ENCODE measurements at regions not wholly inside any gene's neighbourhood (a gene's known extent, or its start where the extent isn't known, plus 50 kb on each side); places are given as distances from the start of the nearest gene placed in this dataset.

- no peak for DNase-seq
These were observed 296.6 kb downstream of the MAF start for GRCh38 chr16:79303959-79304387.

GRCh38 chr16:79303206-79303605 is 297.3 kb downstream of the MAF start:
- Mint-ChIP-seq H3K27me3 (ENCODE audit: insufficient read depth, unreplicated experiment) (peaks cover 3% of the 10 kb centered on the region), H3K9me3 (ENCODE audit: unreplicated experiment) (no peaks in the 10 kb centered on the region), H3K27ac (ENCODE audit: unreplicated experiment) (no peak overlapping the region), H3K4me1 (ENCODE audit: low read depth, unreplicated experiment) (peaks cover 11% of the 10 kb centered on the region), H3K4me3 (ENCODE audit: unreplicated experiment) (no peak overlapping the region), H3K36me3 (ENCODE audit: insufficient read depth, unreplicated experiment) (peaks cover 4% of the 10 kb centered on the region)
- ChIA-PET CTCF (no interaction called here), POLR2A (no interaction called here)
- TF ChIP-seq CTCF (IDR thresholded peaks at IDR 0.05; ENCODE audit: insufficient read depth in 1 of 2, low read depth in 1 of 2, low read length in 1 of 2, severe bottlenecking in 1 of 2, unreplicated experiment in 1 of 2) = no peak
- intact Hi-C loops (cut with micrococcal nuclease; ENCODE audit: unreplicated experiment) = no loop called here
- Histone ChIP-seq H3K9me3 (no peaks in the 10 kb centered on the region), H3K4me3 (ENCODE audit: low read depth, low read length) (no peak overlapping the region), H3K4me1 (no peaks in the 10 kb centered on the region), H3K36me3 (ENCODE audit: control insufficient read depth, insufficient read depth, low read length) (no peaks in the 10 kb centered on the region), H3K27me3 (replicated peaks; ENCODE audit: control insufficient read depth, insufficient read depth, low read length) (no peaks in the 10 kb centered on the region; the same call in 1 of the 2 replicates)
- DNase-seq = no peak
- BruUV-seq (replicated peaks) = no TSS peak

More at GRCh38 chr16:79303959-79304387, 296.6 kb downstream of the MAF start:
- H3K36me3 ChIP-seq (ENCODE audit: control insufficient read depth, insufficient read depth, low read length) = no peaks in the 10 kb centered on the region
- Mint-ChIP-seq H3K27ac (ENCODE audit: unreplicated experiment) (no peak overlapping the region), H3K27me3 (ENCODE audit: insufficient read depth, unreplicated experiment) (peaks cover 6% of the 10 kb centered on the region), H3K9me3 (ENCODE audit: unreplicated experiment) (no peaks in the 10 kb centered on the region), H3K4me1 (ENCODE audit: low read depth, unreplicated experiment) (peaks cover 4% of the 10 kb centered on the region), H3K36me3 (ENCODE audit: insufficient read depth, unreplicated experiment) (no peaks in the 10 kb centered on the region), H3K4me3 (ENCODE audit: unreplicated experiment) (no peak overlapping the region)
- no peak for TF ChIP-seq CTCF (IDR thresholded peaks at IDR 0.05; ENCODE audit: insufficient read depth in 1 of 2, low read depth in 1 of 2, low read length in 1 of 2, severe bottlenecking in 1 of 2, unreplicated experiment in 1 of 2)
- H3K4me1 ChIP-seq = no peaks in the 10 kb centered on the region
- ChIA-PET CTCF (no interaction called here), POLR2A (no interaction called here)
- H3K9me3 ChIP-seq = no peaks in the 10 kb centered on the region
- intact Hi-C loops (cut with micrococcal nuclease; ENCODE audit: unreplicated experiment) = no loop called here
- H3K27me3 ChIP-seq (replicated peaks; ENCODE audit: control insufficient read depth, insufficient read depth, low read length) = no peaks in the 10 kb centered on the region; the same call in 1 of the 2 replicates
- no TSS peak for BruUV-seq (replicated peaks)
- no peak overlapping the region for H3K4me3 ChIP-seq (ENCODE audit: low read depth, low read length)

GRCh38 chr16:79302731-79303130 is 297.8 kb downstream of the MAF start:
- CTCF ChIA-PET = no interaction called here

More at GRCh38 chr16:79302731-79303130, 297.8 kb downstream of the MAF start:
- POLR2A ChIA-PET = no interaction called here
- no peaks in the 10 kb centered on the region for H3K4me1 ChIP-seq
- intact Hi-C loops (cut with micrococcal nuclease; ENCODE audit: unreplicated experiment) = no loop called here
- no peaks in the 10 kb centered on the region for H3K9me3 ChIP-seq
- DNase-seq = no peak
- TF ChIP-seq CTCF (IDR thresholded peaks at IDR 0.05; ENCODE audit: insufficient read depth in 1 of 2, low read depth in 1 of 2, low read length in 1 of 2, severe bottlenecking in 1 of 2, unreplicated experiment in 1 of 2) = no peak
- peaks cover 4% of the 10 kb centered on the region for H3K36me3 Mint-ChIP-seq (ENCODE audit: insufficient read depth, unreplicated experiment)
- no TSS peak for BruUV-seq (replicated peaks)
- no peak overlapping the region for H3K4me3 Mint-ChIP-seq (ENCODE audit: unreplicated experiment)
- H3K27me3 Mint-ChIP-seq (ENCODE audit: insufficient read depth, unreplicated experiment) = peaks cover 3% of the 10 kb centered on the region
- peaks cover 12% of the 10 kb centered on the region for H3K4me1 Mint-ChIP-seq (ENCODE audit: low read depth, unreplicated experiment)
- H3K27me3 ChIP-seq (replicated peaks; ENCODE audit: control insufficient read depth, insufficient read depth, low read length) = no peaks in the 10 kb centered on the region; the same call in 1 of the 2 replicates
- H3K36me3 ChIP-seq (ENCODE audit: control insufficient read depth, insufficient read depth, low read length) = no peaks in the 10 kb centered on the region
- no peak overlapping the region for H3K27ac Mint-ChIP-seq (ENCODE audit: unreplicated experiment)
- H3K9me3 Mint-ChIP-seq (ENCODE audit: unreplicated experiment) = no peaks in the 10 kb centered on the region
- H3K4me3 ChIP-seq (ENCODE audit: low read depth, low read length) = no peak overlapping the region
